ENCODE measurements at regions not wholly inside any gene's neighbourhood (a gene's known extent, or its start where the extent isn't known, plus 50 kb on each side); places are given as distances from the start of the nearest gene placed in this dataset.

GRCh38 chr2:129796225-129796624 is 183.2 kb upstream of the RAB6C start:
- TF ChIP-seq CTCF (optimal IDR thresholded peaks at IDR 0.05 in 1 of 3, IDR thresholded peaks at IDR 0.05 in 1 of 3, conservative IDR thresholded peaks at IDR 0.05 in 1 of 3; ENCODE audit: extremely low read depth in 1 of 3, insufficient read depth in 2 of 3, low read length in 3 of 3) (no peak), EZH2 (IDR thresholded peaks at IDR 0.05; ENCODE audit: low read length) (no peak)
- dilution Hi-C loops (cut with MboI; ENCODE audit: extremely low pct_ligation_motif_present, low sequenced_read_pairs) = no loop called here
- H3K4me1 ChIP-seq (ENCODE audit: control insufficient read depth, extremely low read depth, insufficient read depth, low read length) = no peaks in the 10 kb centered on the region

GRCh38 chr2:129796801-129797488 is 182.5 kb upstream of the RAB6C start:
- Histone ChIP-seq H3K9me3 (ENCODE audit: control insufficient read depth, low read depth, low read length) (no peaks in the 10 kb centered on the region), H3K4me2 (ENCODE audit: control insufficient read depth, extremely low read depth, insufficient read depth, low read depth, low read length) (no peak overlapping the region), H3K4me3 (ENCODE audit: control insufficient read depth in 2 of 3, extremely low read depth in 1 of 3, insufficient read depth in 2 of 3, low read depth in 1 of 3, low read length in 3 of 3) (no peak overlapping the region), H3K4me1 (ENCODE audit: control insufficient read depth, extremely low read depth, insufficient read depth, low read length) (no peaks in the 10 kb centered on the region), H3K9ac (ENCODE audit: control insufficient read depth, extremely low read depth, insufficient read depth, low read length) (no peak overlapping the region), H3K27ac (ENCODE audit: control insufficient read depth, insufficient read depth, low read length) (no peak overlapping the region), H3K9me1 (ENCODE audit: control insufficient read depth, extremely low read depth, insufficient read depth, low read length) (no peaks in the 10 kb centered on the region), H2AFZ (ENCODE audit: control insufficient read depth, low read length) (no peak overlapping the region), H3K79me2 (ENCODE audit: control insufficient read depth, insufficient read depth, low read length) (no peaks in the 10 kb centered on the region), H4K20me1 (ENCODE audit: control insufficient read depth, extremely low read depth, insufficient read depth, low read length) (no peaks in the 10 kb centered on the region), H3K27me3 (ENCODE audit: control insufficient read depth, extremely low read depth, insufficient read depth, low read length) (no peaks in the 10 kb centered on the region), H3K36me3 (ENCODE audit: control insufficient read depth in 2 of 2, extremely low read depth in 1 of 2, insufficient read depth in 2 of 2, low read length in 2 of 2) (no peaks in the 10 kb centered on the region)
- TF ChIP-seq EZH2 (IDR thresholded peaks at IDR 0.05; ENCODE audit: low read length) (no peak), CTCF (optimal IDR thresholded peaks at IDR 0.05 in 1 of 3, IDR thresholded peaks at IDR 0.05 in 1 of 3, conservative IDR thresholded peaks at IDR 0.05 in 1 of 3; ENCODE audit: extremely low read depth in 1 of 3, insufficient read depth in 2 of 3, low read length in 3 of 3) (no peak)
- DNase-seq (ENCODE audit: low read depth, low spot score) (no peak), FAIRE-seq (no peak)
- dilution Hi-C loops (cut with MboI; ENCODE audit: extremely low pct_ligation_motif_present, low sequenced_read_pairs) = no loop called here

More at GRCh38 chr2:129796225-129796624, 183.2 kb upstream of the RAB6C start:
- H3K27ac ChIP-seq (ENCODE audit: control insufficient read depth, insufficient read depth, low read length) = no peak overlapping the region
- no peaks in the 10 kb centered on the region for H3K36me3 ChIP-seq (ENCODE audit: control insufficient read depth in 2 of 2, extremely low read depth in 1 of 2, insufficient read depth in 2 of 2, low read length in 2 of 2)
- H3K9me3 ChIP-seq (ENCODE audit: control insufficient read depth, low read depth, low read length) = no peaks in the 10 kb centered on the region
- H3K9me1 ChIP-seq (ENCODE audit: control insufficient read depth, extremely low read depth, insufficient read depth, low read length) = no peaks in the 10 kb centered on the region
- H4K20me1 ChIP-seq (ENCODE audit: control insufficient read depth, extremely low read depth, insufficient read depth, low read length) = no peaks in the 10 kb centered on the region
- H2AFZ ChIP-seq (ENCODE audit: control insufficient read depth, low read length) = no peak overlapping the region
- H3K79me2 ChIP-seq (ENCODE audit: control insufficient read depth, insufficient read depth, low read length) = no peaks in the 10 kb centered on the region
- no peak overlapping the region for H3K4me2 ChIP-seq (ENCODE audit: control insufficient read depth, extremely low read depth, insufficient read depth, low read depth, low read length)
- no peaks in the 10 kb centered on the region for H3K27me3 ChIP-seq (ENCODE audit: control insufficient read depth, extremely low read depth, insufficient read depth, low read length)
- FAIRE-seq (no peak), DNase-seq (ENCODE audit: low read depth, low spot score) (no peak)
- H3K9ac ChIP-seq (ENCODE audit: control insufficient read depth, extremely low read depth, insufficient read depth, low read length) = no peak overlapping the region
- H3K4me3 ChIP-seq (ENCODE audit: control insufficient read depth in 2 of 3, extremely low read depth in 1 of 3, insufficient read depth in 2 of 3, low read depth in 1 of 3, low read length in 3 of 3) = no peak overlapping the region
